Activated CD4-positive, alpha-beta T cell treated with anti-CD3 and anti-CD28 coated beads for 36 hours (primary cell): ENCODE measurements at regions not wholly inside any gene's neighbourhood (a gene's known extent, or its start where the extent isn't known, plus 50 kb on each side); places are given as distances from the start of the nearest gene placed in this dataset.
"Not testable (repeated sequence)": the region's sequence is repeated elsewhere in the genome, so short reads cannot be mapped to it uniquely, and the experiment has no call there.

Source experiments
- ATAC-seq: fragments of 200-7000 bp; cut with Tn5 transposase; one replicate; pipeline ENCODE4 v1.10.0; 2021; ENCODE audit warnings: mild to moderate bottlenecking, moderate library complexity
- CTCF ChIA-PET: fragments of 350-600 bp; sonication (Branson Sonifier 250); formaldehyde crosslinking; loops from one replicate; lab custom pipeline; 2021; ENCODE audit warnings: antibody characterized with exemption; lab: Charles Lee
- POLR2A ChIA-PET: fragments of 350-600 bp; sonication (Branson Sonifier 250); formaldehyde crosslinking; loops from one replicate; lab custom pipeline; 2021; ENCODE audit warnings: antibody characterized with exemption, inconsistent platforms; lab: Charles Lee
- DNase-seq: peaks from one replicate; pipeline ENCODE4 v3.0.0-alpha.2; 2020
- H3K27ac Mint-ChIP-seq: one replicate; pipeline ENCODE4 v1.8.0; 2021; ENCODE audit warnings: mixed read lengths
- H3K27me3 Mint-ChIP-seq: one replicate; pipeline ENCODE4 v1.8.0; 2021; ENCODE audit warnings: mixed read lengths
- H3K36me3 Mint-ChIP-seq: one replicate; pipeline ENCODE4 v1.8.0; 2021; ENCODE audit warnings: low read depth, mixed read lengths
- H3K4me1 Mint-ChIP-seq: one replicate; pipeline ENCODE4 v1.8.0; 2021; ENCODE audit warnings: mixed read lengths
- H3K4me3 Mint-ChIP-seq: one replicate; pipeline ENCODE4 v1.8.0; 2021; ENCODE audit warnings: mild to moderate bottlenecking, moderate library complexity, mixed read lengths
- H3K9me3 Mint-ChIP-seq: one replicate; pipeline ENCODE4 v1.8.0; 2021; ENCODE audit warnings: low read depth, mixed read lengths
- intact Hi-C, 2 experiments: fragments of 100-400 bp; cut with DNase I in 1 of 2; cut with micrococcal nuclease in 1 of 2; formaldehyde crosslinking; loops; one replicate each; pipeline versions ENCODE4 v1.14.2 to v1.15.1; 2022 to 2024; cut with DNase I, micrococcal nuclease

DNA sequence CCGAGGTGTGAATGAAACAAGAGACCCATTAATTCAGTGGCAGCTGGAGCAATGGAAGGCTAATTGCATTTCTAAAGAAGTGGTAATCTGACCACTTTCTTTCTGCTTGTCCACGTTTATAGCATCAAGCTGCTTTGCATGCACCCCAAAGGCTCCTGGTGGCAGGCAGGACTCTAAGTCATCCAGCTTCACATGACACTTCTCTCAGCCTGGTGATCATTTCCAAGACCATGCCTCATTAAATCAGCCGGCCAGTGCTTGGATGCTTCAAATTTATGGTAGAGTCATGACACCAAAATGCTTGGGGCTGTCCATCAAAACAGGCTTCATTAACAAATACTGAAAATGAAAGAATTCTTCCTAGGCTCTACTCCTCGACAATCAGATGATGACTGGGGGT, 614.9 kb downstream of the DOK5 start:
- ChIA-PET POLR2A (no interaction called here), CTCF (no interaction called here)
- Mint-ChIP-seq H3K27me3 (no peaks in the 10 kb centered on the region), H3K36me3 (no peaks in the 10 kb centered on the region), H3K4me3 (no peak overlapping the region), H3K27ac (no peak overlapping the region), H3K9me3 (peaks cover 9% of the 10 kb centered on the region), H3K4me1 (no peaks in the 10 kb centered on the region)
- no peak for ATAC-seq
- intact Hi-C loops: no loop called here
- no peak for DNase-seq

DNA sequence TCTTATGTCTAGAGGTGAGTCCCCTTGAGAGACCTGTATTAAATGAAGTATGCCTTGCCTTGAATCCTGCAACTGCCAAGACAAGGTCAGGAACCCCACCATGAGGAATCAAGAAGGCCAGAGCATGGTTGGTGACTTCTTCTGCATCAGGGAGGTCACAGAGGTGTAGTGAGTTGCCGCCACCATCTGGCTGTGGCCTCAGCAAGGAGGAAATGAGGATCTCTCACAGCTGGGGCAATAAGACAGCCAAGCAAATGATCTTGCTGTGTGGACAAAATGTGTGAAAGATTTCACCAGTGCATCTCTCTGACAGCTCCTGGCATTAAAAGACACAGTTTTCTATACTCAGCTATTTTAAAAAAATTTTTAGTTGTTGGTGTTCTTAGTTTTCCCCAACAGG, 611.0 kb downstream of the DOK5 start:
- no peaks in the 10 kb centered on the region for H3K27me3 Mint-ChIP-seq
- intact Hi-C loops: no loop called here
- ChIA-PET CTCF (interaction anchor here (0.6 kb wide), 1 partner anchor 9 kb away, joined by 5 read pairs; no protein-coding TSS in a partner anchor), POLR2A (no interaction called here)
- H3K9me3 Mint-ChIP-seq: peaks cover 8% of the 10 kb centered on the region
- H3K36me3 Mint-ChIP-seq: no peaks in the 10 kb centered on the region
- H3K27ac Mint-ChIP-seq: no peak overlapping the region
- no peak for ATAC-seq
- no peak for DNase-seq
- no peak overlapping the region for H3K4me3 Mint-ChIP-seq
- no peaks in the 10 kb centered on the region for H3K4me1 Mint-ChIP-seq

DNA sequence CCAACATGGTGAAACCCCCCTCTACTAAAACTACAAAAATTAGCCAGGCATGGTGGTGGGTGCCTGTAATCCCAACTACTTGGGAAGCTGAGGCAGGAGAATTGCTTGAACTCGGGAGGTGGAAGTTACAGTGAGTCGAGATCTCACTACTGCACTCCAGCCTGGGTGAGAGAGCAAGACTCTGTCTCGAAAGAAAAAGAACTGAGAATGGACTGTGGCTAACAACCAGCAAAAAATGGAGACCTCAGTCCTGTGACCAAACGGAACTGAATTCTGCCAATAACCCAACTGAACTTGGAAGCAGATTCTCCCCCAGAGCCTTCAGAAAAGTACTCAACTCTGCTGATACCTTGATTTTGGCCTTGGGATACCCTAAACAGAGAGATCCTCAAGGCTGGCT, 604.5 kb downstream of the DOK5 start:
- Mint-ChIP-seq H3K27me3 (no peaks in the 10 kb centered on the region), H3K4me1 (no peaks in the 10 kb centered on the region), H3K27ac (no peak overlapping the region), H3K4me3 (no peak overlapping the region), H3K36me3 (no peaks in the 10 kb centered on the region), H3K9me3 (peaks cover 8% of the 10 kb centered on the region)
- POLR2A ChIA-PET: no interaction called here
- CTCF ChIA-PET: no interaction called here
- no peak for DNase-seq
- intact Hi-C loops: loop anchor here in 1 of 2 experiments (5.0 kb wide), 1 partner anchor 102 kb away; no protein-coding TSS in a partner anchor
- no peak for ATAC-seq

DNA sequence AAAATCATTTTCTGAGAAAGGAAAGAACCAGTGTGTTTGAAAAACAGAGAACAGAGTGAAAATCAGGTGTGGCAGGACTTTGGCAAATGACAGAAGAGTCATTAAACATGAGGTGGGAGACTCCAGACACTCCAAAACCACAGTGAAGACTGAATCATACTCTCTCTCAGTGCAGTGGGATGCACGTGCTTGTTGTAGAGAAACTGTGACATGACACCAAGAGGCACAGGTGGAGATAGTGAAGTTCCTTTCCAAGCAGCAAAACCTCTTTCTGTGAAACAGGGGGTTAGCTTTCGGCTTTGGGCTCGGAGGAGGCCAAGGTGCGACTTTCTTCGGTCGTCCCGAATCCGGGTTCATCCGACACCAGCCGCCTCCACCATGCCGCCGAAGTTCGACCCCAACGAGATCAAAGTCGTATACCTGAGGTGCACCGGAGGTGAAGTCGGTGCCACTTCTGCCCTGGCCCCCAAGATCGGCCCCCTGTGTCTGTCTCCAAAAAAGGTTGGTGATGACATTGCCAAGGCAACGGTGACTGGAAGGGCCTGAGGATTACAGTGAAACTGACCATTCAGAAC, 599.0 kb downstream of the DOK5 start:
- POLR2A ChIA-PET, H3K9me3 Mint-ChIP-seq, H3K27me3 Mint-ChIP-seq, DNase-seq, H3K36me3 Mint-ChIP-seq, CTCF ChIA-PET, H3K4me1 Mint-ChIP-seq, H3K4me3 Mint-ChIP-seq, ATAC-seq, H3K27ac Mint-ChIP-seq, intact Hi-C loops: not testable (repeated sequence)

DNA sequence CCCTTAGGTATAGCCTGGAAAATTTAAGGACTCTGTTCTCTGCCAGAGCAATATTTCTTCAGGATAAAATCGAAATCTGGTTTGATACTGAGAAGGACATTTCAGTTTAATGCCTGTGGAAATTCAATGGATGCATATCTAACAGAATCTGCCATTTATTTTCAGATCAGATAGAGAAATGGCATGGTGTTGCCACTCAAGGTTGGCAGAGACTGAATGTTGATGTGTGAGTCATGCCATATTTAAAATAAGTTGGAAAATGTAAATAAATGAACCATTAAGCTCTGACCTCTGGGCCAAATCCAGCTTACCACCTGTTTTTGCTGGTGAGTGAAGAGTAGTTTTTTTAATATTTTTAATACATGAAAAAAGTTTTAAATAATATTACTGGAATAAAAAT, 594.6 kb downstream of the DOK5 start:
- H3K27ac Mint-ChIP-seq: no peak overlapping the region
- ATAC-seq (no peak), DNase-seq (no peak)
- ChIA-PET POLR2A (no interaction called here), CTCF (no interaction called here)
- peaks cover 19% of the 10 kb centered on the region for H3K9me3 Mint-ChIP-seq
- no peaks in the 10 kb centered on the region for H3K4me1 Mint-ChIP-seq
- H3K4me3 Mint-ChIP-seq: no peak overlapping the region
- no peaks in the 10 kb centered on the region for H3K27me3 Mint-ChIP-seq
- H3K36me3 Mint-ChIP-seq: peaks cover 3% of the 10 kb centered on the region
- intact Hi-C loops: no loop called here

DNA sequence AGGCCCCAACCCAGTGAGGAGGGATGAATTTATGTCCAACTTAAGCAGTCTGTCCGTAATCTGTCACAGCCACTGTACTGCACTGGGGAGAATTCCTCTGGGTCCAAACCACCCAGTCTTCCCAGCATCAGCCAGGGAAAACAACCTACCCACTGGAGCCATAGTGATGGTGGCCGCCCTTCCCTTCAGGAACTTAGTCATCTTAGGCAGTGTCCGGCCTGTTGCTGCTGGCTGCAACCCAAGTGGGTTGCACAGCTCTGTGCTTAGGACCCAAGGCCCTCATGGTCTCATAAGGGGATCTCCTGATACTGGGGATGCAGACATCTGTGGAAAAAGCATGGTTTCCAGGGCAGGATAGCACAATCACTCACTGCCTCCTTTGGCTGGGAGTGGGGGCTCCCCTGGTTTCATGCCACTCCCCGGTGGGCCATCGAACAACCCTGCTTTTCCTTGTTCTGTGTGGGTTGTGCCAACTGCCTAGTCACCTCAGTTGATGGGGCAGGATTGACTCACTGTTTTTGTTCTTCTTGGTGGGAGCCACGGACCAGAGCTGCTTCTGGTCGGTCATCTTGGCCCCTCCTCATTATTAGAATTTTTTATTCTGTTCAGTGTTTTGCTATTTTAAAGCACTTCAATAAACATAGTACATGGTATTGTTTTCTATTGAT, 591.9 kb downstream of the DOK5 start:
- Mint-ChIP-seq H3K36me3 (peaks cover 3% of the 10 kb centered on the region), H3K4me3 (no peak overlapping the region), H3K9me3 (peaks cover 28% of the 10 kb centered on the region), H3K27me3 (no peaks in the 10 kb centered on the region), H3K27ac (no peak overlapping the region), H3K4me1 (no peaks in the 10 kb centered on the region)
- ChIA-PET CTCF (no interaction called here), POLR2A (no interaction called here)
- intact Hi-C loops: no loop called here
- ATAC-seq (no peak), DNase-seq (no peak)

DNA sequence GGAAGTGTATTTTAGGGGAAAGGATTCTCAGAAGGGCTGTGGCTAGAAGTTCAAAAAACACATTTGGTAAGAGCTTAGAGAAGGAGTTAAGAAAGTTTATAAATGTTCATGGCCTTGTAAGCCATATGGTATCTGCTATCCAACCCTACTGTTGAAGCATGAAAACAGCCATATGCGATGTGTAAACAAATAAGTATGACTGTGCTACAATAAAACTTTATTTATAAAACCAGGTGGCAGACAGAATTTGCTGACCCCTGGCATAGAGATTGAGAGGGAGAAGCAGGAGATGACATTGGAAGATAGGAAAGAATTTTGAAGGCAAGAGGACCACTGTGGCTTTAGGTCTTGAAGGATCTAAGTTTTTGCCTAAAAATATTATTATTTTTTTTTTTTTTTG, 583.5 kb downstream of the DOK5 start:
- intact Hi-C loops: no loop called here
- DNase-seq: no peak
- CTCF ChIA-PET: no interaction called here
- Mint-ChIP-seq H3K27me3 (peaks cover 2% of the 10 kb centered on the region), H3K4me1 (no peaks in the 10 kb centered on the region), H3K9me3 (peaks cover 4% of the 10 kb centered on the region), H3K4me3 (no peak overlapping the region), H3K27ac (no peak overlapping the region), H3K36me3 (no peaks in the 10 kb centered on the region)
- POLR2A ChIA-PET: no interaction called here
- ATAC-seq: no peak

DNA sequence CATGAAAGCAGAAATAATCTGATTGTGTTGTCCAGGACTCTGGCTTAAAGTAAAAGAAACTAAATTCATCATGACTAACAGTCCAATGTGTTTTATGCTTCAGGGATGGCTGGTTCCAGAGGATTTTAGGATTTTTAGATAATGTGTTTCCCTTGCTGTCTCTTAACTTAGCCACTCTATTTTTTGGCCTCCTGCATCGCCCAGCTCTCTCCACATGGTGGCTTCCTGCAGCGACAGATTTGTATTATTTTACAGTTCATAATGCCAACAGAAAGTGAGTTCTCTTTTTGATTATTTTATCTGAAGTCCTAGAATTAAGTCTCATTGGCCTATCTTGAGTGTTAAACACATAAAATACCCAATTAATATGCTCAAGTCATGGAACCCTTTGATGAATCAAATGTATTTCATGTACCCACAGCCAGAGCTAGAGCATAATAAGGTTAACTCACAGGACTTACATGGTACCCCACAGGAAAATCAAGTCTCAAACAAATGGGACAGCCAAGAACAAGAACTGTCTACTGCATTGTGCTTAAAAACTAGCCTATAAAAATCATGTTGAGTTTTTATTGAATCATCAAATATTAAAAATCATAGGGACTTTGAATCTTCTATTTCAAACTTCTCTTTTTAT, 582.5 kb downstream of the DOK5 start:
- Mint-ChIP-seq H3K4me3 (no peak overlapping the region), H3K36me3 (no peaks in the 10 kb centered on the region), H3K4me1 (no peaks in the 10 kb centered on the region), H3K27ac (no peak overlapping the region), H3K9me3 (peaks cover 5% of the 10 kb centered on the region), H3K27me3 (peaks cover 2% of the 10 kb centered on the region)
- CTCF ChIA-PET: interaction anchor here (0.6 to 0.8 kb wide), 2 partner anchors 132 to 138 kb away, joined by 3 read pairs; no protein-coding TSS in a partner anchor
- DNase-seq (no peak), ATAC-seq (no peak)
- POLR2A ChIA-PET: no interaction called here
- intact Hi-C loops: no loop called here

DNA sequence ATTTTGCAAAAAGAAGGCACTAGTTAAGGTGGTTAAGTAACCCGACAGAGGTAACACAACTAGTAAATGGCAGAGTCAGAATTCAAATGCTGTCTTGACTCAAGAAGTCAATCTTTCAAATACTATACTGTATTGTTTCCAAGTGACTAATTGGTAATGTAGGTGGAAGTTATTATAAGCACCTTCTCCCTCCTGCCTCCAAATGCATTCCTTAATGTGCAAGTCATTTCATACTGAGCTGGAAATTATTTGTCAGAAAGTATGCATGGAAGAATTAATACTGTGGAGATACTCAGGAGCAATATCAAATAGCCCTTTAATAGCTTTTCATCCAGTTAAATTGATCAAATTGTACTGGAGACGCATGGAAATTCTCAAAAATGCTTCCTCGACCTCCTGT, 579.1 kb downstream of the DOK5 start:
- intact Hi-C loops: no loop called here
- no peak overlapping the region for H3K27ac Mint-ChIP-seq
- H3K27me3 Mint-ChIP-seq: peaks cover 4% of the 10 kb centered on the region
- ChIA-PET POLR2A (no interaction called here), CTCF (no interaction called here)
- DNase-seq: no peak
- no peak overlapping the region for H3K4me3 Mint-ChIP-seq
- ATAC-seq: no peak
- H3K36me3 Mint-ChIP-seq: no peaks in the 10 kb centered on the region
- H3K4me1 Mint-ChIP-seq: no peaks in the 10 kb centered on the region
- H3K9me3 Mint-ChIP-seq: peaks cover 5% of the 10 kb centered on the region

DNA sequence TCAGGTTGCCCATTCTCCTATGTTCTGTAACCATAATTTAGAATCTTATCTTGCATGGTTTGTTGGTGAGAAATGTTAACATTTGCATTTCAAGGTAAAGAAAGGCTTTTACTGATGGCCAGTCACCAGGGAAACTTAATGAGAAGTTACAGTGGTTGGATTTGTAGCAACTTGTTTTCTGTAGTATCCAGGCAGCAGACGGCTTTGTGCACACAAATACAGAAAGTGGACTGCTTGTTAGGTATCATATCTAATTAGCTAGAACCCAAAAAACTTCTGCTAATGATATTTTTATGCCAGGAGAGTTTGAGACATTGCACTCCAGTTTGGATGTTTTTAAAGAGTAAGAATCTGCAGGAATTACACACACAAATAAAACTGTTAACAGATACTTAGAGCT, 578.0 kb downstream of the DOK5 start:
- no peaks in the 10 kb centered on the region for H3K36me3 Mint-ChIP-seq
- H3K27ac Mint-ChIP-seq: no peak overlapping the region
- intact Hi-C loops: no loop called here
- CTCF ChIA-PET: no interaction called here
- H3K4me3 Mint-ChIP-seq: no peak overlapping the region
- DNase-seq: no peak
- peaks cover 5% of the 10 kb centered on the region for H3K9me3 Mint-ChIP-seq
- H3K27me3 Mint-ChIP-seq: peaks cover 4% of the 10 kb centered on the region
- H3K4me1 Mint-ChIP-seq: no peaks in the 10 kb centered on the region
- ATAC-seq: no peak
- POLR2A ChIA-PET: no interaction called here

DNA sequence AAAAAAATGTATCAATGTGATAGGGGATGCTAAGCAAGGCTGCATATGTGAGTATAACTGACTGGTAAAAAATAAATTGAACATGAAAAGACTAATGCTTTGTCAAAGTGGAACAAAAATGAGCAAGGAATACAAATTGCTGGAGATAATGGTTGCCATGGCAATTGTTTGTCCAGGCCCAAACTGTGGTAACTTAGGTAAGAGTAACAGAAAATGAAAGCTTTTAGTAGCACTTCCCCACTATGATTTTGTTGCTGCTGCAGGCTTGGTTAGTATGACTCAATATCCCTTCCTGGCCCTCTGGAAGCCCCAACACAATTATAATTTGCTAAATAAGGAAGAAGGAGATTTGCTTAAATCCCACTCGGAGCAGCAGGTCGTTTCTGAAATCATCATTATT, 577.1 kb downstream of the DOK5 start:
- ATAC-seq (no peak), DNase-seq (no peak)
- Mint-ChIP-seq H3K9me3 (peaks cover 5% of the 10 kb centered on the region), H3K27ac (no peak overlapping the region), H3K4me1 (no peaks in the 10 kb centered on the region), H3K27me3 (peaks cover 4% of the 10 kb centered on the region), H3K4me3 (no peak overlapping the region), H3K36me3 (no peaks in the 10 kb centered on the region)
- intact Hi-C loops: no loop called here
- ChIA-PET CTCF (no interaction called here), POLR2A (no interaction called here)

DNA sequence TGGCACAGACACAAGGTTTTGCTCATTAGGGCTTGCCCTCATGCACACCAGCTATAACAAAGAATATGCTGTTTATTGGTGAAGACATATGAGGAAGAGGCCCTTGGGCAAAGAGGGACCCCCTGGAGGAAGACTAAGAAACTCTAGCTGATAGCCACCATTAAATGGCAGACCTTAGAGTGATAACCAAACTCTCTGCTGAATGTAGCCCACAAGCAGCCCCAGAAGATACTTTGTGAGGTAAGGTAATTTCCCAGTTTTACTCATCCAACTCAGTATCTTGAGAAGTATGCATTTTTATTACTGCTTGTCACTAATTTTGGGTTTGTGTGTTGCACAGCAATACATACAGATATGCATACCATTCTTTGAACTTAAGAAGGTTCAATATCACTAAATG, 563.3 kb downstream of the DOK5 start:
- peaks cover 16% of the 10 kb centered on the region for H3K9me3 Mint-ChIP-seq
- H3K27ac Mint-ChIP-seq: no peak overlapping the region
- no peak overlapping the region for H3K4me3 Mint-ChIP-seq
- no peaks in the 10 kb centered on the region for H3K27me3 Mint-ChIP-seq
- DNase-seq (no peak), ATAC-seq (no peak)
- no peaks in the 10 kb centered on the region for H3K36me3 Mint-ChIP-seq
- POLR2A ChIA-PET: no interaction called here
- CTCF ChIA-PET: no interaction called here
- no peaks in the 10 kb centered on the region for H3K4me1 Mint-ChIP-seq
- intact Hi-C loops: no loop called here
